ENCODE measurements at regions not wholly inside any gene's neighbourhood (a gene's known extent, or its start where the extent isn't known, plus 50 kb on each side); places are given as distances from the start of the nearest gene placed in this dataset.

GRCh38 chr7:91564541-91564940 lies 300.3 kb downstream of the FZD1 start:
- TF ChIP-seq REST (IDR thresholded peaks at IDR 0.05; ENCODE audit: low read depth) (no peak), TAF1 (IDR thresholded peaks at IDR 0.05; ENCODE audit: low read depth) (no peak), MAX (IDR thresholded peaks at IDR 0.05) (no peak), TEAD4 (IDR thresholded peaks at IDR 0.05) (no peak), CREB1 (IDR thresholded peaks at IDR 0.05; ENCODE audit: low read depth) (no peak), NFIC (IDR thresholded peaks at IDR 0.05) (no peak)

Data from Ishikawa (cell line).